ENCODE measurements at regions not wholly inside any gene's neighbourhood (a gene's known extent, or its start where the extent isn't known, plus 50 kb on each side); places are given as distances from the start of the nearest gene placed in this dataset.

- no peak for DNase-seq
- intact Hi-C loops (cut with DNase I; ENCODE audit: low total_unique reads) = no loop called here
Measured at GRCh38 chr7:45400680-45401079, 173.5 kb upstream of the ADCY1 start.

DNA sequence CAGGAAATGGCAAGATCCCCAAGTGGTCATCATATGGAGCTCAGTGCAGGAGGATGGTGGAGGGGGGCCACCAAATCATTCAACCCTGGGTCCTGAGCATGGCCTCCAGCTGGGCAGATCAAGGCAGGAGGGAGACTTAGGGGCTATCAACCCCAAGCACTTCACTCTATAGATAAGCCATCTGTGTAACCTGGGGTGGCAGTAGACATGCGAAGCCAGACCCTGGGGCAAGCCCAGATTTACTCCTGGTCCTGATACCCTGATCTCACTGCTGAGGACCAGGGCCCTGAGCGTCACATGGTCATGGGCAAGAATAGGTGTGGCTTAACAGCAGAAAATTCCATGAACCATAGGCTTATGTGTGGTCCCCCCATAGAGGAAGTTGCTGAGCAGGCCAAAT lies 173.0 kb upstream of the ADCY1 start:
- Histone ChIP-seq H3K27me3 (no peaks in the 10 kb centered on the region), H3K27ac (no peak overlapping the region), H3K4me1 (no peaks in the 10 kb centered on the region), H3K9me3 (no peaks in the 10 kb centered on the region), H3K36me3 (no peaks in the 10 kb centered on the region), H3K4me3 (no peak overlapping the region)
- TF ChIP-seq POLR2A (IDR thresholded peaks at IDR 0.05) = no peak
- TF ChIP-seq, protein P1, sequence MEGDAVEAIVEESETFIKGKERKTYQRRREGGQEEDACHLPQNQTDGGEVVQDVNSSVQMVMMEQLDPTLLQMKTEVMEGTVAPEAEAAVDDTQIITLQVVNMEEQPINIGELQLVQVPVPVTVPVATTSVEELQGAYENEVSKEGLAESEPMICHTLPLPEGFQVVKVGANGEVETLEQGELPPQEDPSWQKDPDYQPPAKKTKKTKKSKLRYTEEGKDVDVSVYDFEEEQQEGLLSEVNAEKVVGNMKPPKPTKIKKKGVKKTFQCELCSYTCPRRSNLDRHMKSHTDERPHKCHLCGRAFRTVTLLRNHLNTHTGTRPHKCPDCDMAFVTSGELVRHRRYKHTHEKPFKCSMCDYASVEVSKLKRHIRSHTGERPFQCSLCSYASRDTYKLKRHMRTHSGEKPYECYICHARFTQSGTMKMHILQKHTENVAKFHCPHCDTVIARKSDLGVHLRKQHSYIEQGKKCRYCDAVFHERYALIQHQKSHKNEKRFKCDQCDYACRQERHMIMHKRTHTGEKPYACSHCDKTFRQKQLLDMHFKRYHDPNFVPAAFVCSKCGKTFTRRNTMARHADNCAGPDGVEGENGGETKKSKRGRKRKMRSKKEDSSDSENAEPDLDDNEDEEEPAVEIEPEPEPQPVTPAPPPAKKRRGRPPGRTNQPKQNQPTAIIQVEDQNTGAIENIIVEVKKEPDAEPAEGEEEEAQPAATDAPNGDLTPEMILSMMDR (IDR thresholded peaks at IDR 0.05) = no peak
- DNase-seq = no peak
- intact Hi-C loops (cut with DNase I; ENCODE audit: low total_unique reads) = no loop called here

More at GRCh38 chr7:45400680-45401079, 173.5 kb upstream of the ADCY1 start:
- H3K27me3 ChIP-seq = no peaks in the 10 kb centered on the region
- H3K27ac ChIP-seq = no peak overlapping the region
- H3K36me3 ChIP-seq = no peaks in the 10 kb centered on the region
- no peak for TF ChIP-seq POLR2A (IDR thresholded peaks at IDR 0.05)
- TF ChIP-seq, protein P1 (IDR thresholded peaks at IDR 0.05) = no peak
- H3K9me3 ChIP-seq = no peaks in the 10 kb centered on the region
- no peak overlapping the region for H3K4me3 ChIP-seq
- H3K4me1 ChIP-seq = no peaks in the 10 kb centered on the region

DNA sequence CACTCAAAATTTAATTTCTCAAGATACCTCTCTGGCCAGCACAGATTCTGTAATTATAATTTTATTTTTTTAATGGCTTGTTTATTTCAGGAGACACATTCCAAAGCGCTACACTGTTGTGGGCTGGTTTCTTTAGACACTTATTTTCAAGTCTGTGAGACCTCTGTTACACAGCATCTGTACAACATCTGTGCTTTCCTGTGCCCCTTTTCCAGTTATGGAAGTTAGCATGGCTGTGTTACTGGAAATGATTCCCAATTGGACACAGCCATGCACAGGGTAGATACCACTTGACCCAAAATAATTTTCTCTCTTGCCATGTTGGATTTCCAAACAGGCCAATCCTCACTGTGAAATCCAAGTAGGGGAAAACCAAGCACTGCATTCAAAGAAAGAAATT lies 172.3 kb upstream of the ADCY1 start:
- Histone ChIP-seq H3K27ac (no peak overlapping the region), H3K4me3 (no peak overlapping the region), H3K9me3 (no peaks in the 10 kb centered on the region), H3K4me1 (no peaks in the 10 kb centered on the region), H3K27me3 (no peaks in the 10 kb centered on the region), H3K36me3 (no peaks in the 10 kb centered on the region)
- intact Hi-C loops (cut with DNase I; ENCODE audit: low total_unique reads) = no loop called here
- no peak for DNase-seq
- TF ChIP-seq, protein P1 (IDR thresholded peaks at IDR 0.05) = no peak
- no peak for TF ChIP-seq POLR2A (IDR thresholded peaks at IDR 0.05)

DNA sequence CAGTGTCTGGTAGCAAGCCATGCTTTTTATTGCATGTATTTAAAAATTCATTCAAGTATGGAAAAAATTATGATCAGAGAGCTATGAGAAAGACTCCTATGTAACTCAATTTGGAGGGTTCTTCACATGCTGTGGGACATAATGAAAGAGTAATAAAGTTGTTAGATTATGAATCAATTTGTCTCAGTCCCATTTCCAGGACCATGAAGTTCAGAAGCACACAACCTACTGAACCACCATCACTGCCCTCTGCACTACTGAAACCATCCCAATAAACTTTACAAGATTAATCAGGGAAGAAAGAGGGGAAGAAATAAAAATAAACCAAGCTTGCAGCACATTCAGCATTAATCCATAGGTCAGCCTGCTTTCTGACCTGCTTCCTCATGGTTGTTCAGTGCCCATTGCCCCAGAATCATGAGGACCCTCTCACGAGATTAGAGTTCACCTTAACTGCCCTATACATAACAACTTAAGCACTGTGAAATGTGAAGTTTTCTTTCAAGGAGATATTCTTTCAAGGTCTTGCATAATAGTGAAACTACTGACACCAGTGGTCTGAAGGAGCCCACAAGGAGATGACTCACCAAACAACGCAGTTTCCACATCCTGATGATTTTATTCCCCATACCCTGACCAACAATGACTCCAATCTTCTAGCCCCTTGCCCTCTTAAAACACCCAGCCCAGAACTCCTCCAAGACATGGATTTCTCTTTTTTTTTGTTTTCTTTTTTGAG lies 171.5 kb upstream of the ADCY1 start:
- Histone ChIP-seq H3K4me3 (no peak overlapping the region), H3K4me1 (no peaks in the 10 kb centered on the region), H3K27ac (no peak overlapping the region), H3K27me3 (no peaks in the 10 kb centered on the region), H3K36me3 (no peaks in the 10 kb centered on the region), H3K9me3 (no peaks in the 10 kb centered on the region)
- no peak for TF ChIP-seq POLR2A (IDR thresholded peaks at IDR 0.05)
- TF ChIP-seq, protein P1 (IDR thresholded peaks at IDR 0.05) = no peak
- DNase-seq = no peak
- intact Hi-C loops (cut with DNase I; ENCODE audit: low total_unique reads) = no loop called here

DNA sequence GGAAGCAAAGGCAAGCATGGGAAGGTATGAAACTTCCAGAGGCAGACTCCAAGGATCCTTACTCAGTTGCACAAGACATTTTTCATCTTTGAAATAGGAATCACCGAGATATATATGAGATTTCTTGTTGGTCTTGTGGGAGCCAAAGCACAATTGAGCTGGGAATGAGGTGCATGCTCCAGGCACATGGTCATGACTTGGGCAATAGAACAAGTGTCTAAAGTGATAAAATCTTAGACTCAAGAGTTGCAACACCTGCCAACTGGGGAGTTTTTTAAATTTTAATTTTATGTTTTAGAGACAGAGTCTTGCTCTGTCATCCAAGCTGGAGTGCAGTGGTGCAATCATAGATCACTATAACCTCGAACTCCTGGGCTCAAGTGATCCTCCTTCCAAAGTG lies 169.5 kb upstream of the ADCY1 start:
- Histone ChIP-seq H3K36me3 (no peaks in the 10 kb centered on the region), H3K27ac (no peak overlapping the region), H3K4me3 (no peak overlapping the region), H3K9me3 (no peaks in the 10 kb centered on the region), H3K4me1 (no peaks in the 10 kb centered on the region), H3K27me3 (no peaks in the 10 kb centered on the region)
- no peak for DNase-seq
- intact Hi-C loops (cut with DNase I; ENCODE audit: low total_unique reads) = no loop called here
- no peak for TF ChIP-seq POLR2A (IDR thresholded peaks at IDR 0.05)
- TF ChIP-seq, protein P1 (IDR thresholded peaks at IDR 0.05) = no peak

All from uterus (tissue), 3 donors.